Coronary artery (tissue), 2 donors: ENCODE measurements at regions not wholly inside any gene's neighbourhood (a gene's known extent, or its start where the extent isn't known, plus 50 kb on each side); places are given as distances from the start of the nearest gene placed in this dataset.

Experiments used
- DNase-seq: peaks from one replicate; pipeline ENCODE4 v3.0.0-alpha.2; 2017; ENCODE audit warnings: low spot score
- H3K27ac ChIP-seq, 2 donors: fragments of 200-600 bp; sonication (generic); one replicate each; pipeline ENCODE4 v1.5.1; 2016 to 2019
- H3K4me3 ChIP-seq: fragments of 200-600 bp; sonication (generic); 2 replicates; pipeline ENCODE4 v1.5.1; 2016; ENCODE audit warnings: mild to moderate bottlenecking, moderate library complexity
- TF ChIP-seq, protein P1 (sequence below): fragments of 200-600 bp; sonication (generic); IDR thresholded peaks from one replicate; pipeline ENCODE4 v1.5.1; 2019; ENCODE audit warnings: antibody characterized with exemption

DNA sequence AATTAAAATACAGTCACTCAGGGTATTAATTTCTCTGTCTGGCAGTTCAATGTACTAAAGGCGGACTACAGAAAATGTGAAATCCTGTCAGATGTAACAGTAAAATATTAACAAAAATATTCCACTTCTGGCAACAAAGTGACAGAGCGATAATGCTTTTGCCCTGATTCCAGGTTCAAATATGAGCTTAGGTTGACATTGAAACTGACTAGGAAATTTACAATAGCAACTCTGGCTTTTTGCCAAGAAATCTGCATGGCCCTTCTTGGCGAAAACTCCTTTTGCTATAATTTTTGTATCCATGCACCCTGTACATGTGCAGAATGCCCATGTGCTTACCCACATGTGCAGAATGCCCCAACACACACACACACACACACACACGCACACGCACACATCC, 552.2 kb downstream of the MDFIC start:
- H3K4me3 ChIP-seq, result no peak overlapping the region
- DNase-seq, result no peak

DNA sequence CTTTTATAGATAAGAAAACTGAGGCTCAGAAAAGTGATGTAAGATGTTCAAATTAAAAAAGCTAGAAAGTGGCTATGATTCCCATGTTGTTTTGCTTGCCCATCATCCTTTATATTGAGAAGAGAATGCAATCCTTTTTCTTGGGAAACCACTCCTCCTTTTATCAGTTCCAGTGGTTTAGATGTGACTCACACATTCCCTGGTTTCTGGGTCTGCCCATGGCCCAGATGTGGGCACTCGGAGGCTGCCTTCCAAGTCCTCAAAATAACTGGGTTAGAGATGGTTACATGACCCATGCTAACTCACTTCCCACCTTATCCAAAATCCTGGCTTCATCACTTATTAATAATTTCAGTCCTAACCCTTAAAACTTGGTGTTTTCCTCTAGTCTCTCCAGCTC, 550.0 kb downstream of the MDFIC start:
- Histone ChIP-seq H3K4me3 (no peak overlapping the region), H3K27ac (no peak overlapping the region)
- no peak for DNase-seq
- TF ChIP-seq, protein P1, sequence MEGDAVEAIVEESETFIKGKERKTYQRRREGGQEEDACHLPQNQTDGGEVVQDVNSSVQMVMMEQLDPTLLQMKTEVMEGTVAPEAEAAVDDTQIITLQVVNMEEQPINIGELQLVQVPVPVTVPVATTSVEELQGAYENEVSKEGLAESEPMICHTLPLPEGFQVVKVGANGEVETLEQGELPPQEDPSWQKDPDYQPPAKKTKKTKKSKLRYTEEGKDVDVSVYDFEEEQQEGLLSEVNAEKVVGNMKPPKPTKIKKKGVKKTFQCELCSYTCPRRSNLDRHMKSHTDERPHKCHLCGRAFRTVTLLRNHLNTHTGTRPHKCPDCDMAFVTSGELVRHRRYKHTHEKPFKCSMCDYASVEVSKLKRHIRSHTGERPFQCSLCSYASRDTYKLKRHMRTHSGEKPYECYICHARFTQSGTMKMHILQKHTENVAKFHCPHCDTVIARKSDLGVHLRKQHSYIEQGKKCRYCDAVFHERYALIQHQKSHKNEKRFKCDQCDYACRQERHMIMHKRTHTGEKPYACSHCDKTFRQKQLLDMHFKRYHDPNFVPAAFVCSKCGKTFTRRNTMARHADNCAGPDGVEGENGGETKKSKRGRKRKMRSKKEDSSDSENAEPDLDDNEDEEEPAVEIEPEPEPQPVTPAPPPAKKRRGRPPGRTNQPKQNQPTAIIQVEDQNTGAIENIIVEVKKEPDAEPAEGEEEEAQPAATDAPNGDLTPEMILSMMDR, result no peak

More for the DNA sequence above, 552.2 kb downstream of the MDFIC start:
- H3K27ac ChIP-seq, result no peak overlapping the region
- TF ChIP-seq, protein P1, result no peak

DNA sequence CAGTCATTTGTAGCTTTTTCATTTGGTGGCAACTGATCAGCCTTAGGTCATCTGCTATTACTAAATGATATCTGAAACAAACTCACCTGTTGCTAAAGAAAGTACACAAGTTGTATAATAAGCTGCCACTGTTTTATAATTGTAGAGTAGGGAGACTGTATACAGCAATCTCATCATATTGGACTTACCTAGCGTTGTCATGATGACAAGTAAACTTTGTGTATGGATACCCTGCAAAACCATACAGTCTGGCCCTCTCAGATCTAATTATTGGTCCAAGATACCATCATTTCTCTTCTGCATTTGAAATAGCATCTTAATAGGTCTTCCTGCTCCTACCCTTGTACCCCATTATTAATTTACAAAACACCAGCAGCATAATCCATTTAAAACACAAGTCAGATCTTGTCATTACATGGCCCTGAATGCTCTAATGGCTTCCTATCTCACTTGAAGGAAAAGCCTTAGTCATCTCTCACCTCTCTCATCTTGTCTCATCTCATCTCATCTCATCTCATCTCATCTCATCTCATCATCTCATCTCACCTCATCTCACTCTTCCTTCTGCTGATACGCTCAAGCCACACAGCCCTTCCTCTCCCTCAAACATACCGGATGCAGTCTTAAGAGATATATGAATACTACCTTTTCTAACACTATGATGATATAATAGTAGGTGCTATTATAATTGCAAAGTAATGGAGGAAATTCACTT, 540.6 kb downstream of the MDFIC start:
- Histone ChIP-seq H3K4me3 (no peak overlapping the region), H3K27ac (no peak overlapping the region)
- TF ChIP-seq, protein P1, result no peak
- no peak for DNase-seq

DNA sequence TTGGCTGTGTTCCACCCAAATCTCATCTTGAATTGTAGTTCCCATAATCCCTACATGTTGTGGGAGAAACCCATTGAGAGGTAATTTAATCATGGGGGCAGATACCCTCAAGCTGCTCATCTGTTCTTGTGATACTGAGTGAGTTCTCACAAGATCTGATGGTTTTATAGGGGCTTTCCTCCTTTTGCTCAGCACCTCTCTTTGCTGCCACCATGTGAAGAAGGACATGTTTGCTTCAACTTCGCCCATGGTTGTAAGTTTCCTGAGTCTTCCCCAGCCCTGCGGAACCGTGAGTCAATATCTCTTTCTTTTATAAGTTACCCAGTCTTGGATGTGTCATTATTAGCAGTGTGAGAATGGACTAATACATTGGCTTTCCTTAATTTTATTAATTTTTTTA, 527.8 kb downstream of the MDFIC start:
- DNase-seq, result no peak
- H3K4me3 ChIP-seq, result no peak overlapping the region
- TF ChIP-seq, protein P1, result no peak

DNA sequence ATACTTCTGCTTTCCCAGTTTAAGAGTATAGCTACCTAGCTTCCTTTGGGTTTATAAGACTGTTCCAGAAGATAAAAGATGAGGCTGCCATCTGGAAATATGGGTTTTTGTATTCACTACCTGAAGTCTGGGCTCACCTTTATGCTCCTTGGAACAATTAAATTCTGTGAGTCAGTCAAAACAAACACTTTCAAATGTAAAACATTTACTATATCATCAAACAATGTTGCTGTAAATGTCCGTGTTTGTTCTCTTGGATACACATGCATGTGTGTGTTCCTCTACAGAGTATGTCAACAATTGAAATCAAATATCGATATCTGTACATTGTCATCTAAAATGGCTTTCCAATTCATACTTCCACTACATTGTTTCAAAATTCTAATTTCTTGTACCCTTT, 525.6 kb downstream of the MDFIC start:
- no peak for DNase-seq
- Histone ChIP-seq H3K4me3 (no peak overlapping the region), H3K27ac (no peak overlapping the region)
- TF ChIP-seq, protein P1, result no peak

More for the DNA sequence above, 527.8 kb downstream of the MDFIC start:
- no peak overlapping the region for H3K27ac ChIP-seq

DNA sequence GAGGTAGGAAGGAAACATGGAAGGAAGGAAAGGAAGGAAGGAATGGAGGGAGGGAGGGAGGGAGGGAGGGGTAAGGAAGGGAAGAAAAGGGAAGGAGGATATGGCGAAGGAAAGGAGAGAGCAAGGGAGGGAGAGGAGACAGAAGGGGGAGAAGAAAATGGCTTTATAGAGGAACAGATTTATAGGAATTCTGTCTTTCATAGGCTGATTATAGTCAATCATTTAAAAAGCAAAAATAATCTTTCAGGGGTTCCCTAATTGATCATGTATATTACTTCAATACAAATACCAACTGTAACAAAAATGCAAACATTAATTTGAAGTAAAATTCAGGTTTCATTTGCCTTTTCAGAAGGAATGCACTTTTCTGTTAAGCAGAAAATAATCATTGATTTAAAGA, 519.1 kb downstream of the MDFIC start:
- DNase-seq, result no peak
- TF ChIP-seq, protein P1, result no peak
- Histone ChIP-seq H3K4me3 (no peak overlapping the region), H3K27ac (no peak overlapping the region)

DNA sequence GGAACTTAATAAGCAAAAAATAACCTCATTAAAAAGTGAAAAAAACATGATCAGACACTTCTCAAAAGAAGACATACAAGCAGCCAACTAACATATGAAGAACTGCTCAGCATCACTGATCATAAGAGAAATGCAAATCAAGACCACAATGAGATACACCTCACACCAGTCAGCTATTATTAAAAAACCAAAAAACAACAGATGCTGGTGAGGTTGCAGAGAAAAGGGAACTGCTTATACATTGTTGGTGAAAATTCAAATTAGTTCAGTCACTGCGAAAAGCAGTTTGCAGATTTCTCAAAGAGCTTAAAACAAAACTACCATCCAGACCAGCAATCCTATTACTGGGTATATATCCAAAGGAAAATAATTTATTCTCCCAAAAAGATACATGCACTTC, 513.3 kb downstream of the MDFIC start:
- Histone ChIP-seq H3K27ac (no peak overlapping the region), H3K4me3 (no peak overlapping the region)
- TF ChIP-seq, protein P1, result no peak
- no peak for DNase-seq
